Aorta (tissue), 5 donors: ENCODE measurements at regions not wholly inside any gene's neighbourhood (a gene's known extent, or its start where the extent isn't known, plus 50 kb on each side); places are given as distances from the start of the nearest gene placed in this dataset.

Experiments used
- ATAC-seq: fragments of 200-7000 bp; cut with Tn5 transposase; one replicate; pipeline ENCODE4 v1.9.1; 2022; ENCODE audit warnings: moderate library complexity; ENCODE audit not compliant: low FRiP score
- DNase-seq, 2 donors: peaks; one replicate each; pipeline ENCODE4 v3.0.0-alpha.2; 2020
- H3K27ac ChIP-seq, 2 donors: one replicate each; pipeline ENCODE4 v1.5.1; 2013; ENCODE audit warnings: low read length in 2 of 2, mild to moderate bottlenecking in 2 of 2, moderate library complexity in 2 of 2, control low read depth in 1 of 2, inconsistent platforms in 1 of 2, low read depth in 1 of 2
- H3K27me3 ChIP-seq, 2 donors: one replicate each; pipeline ENCODE4 v1.6.1; 2013; ENCODE audit warnings: control low read depth in 1 of 2, low read length in 1 of 2, mild to moderate bottlenecking in 1 of 2, moderate library complexity in 1 of 2; ENCODE audit not compliant: insufficient read depth in 2 of 2, control insufficient read depth in 1 of 2
- H3K36me3 ChIP-seq, 2 donors: one replicate each; pipeline ENCODE4 v1.6.1; 2013; ENCODE audit warnings: control low read depth in 1 of 2, low read length in 1 of 2, mild to moderate bottlenecking in 1 of 2; ENCODE audit not compliant: insufficient read depth in 2 of 2, control insufficient read depth in 1 of 2
- H3K4me1 ChIP-seq, 2 donors: one replicate each; pipeline ENCODE4 v1.6.1; 2013; ENCODE audit warnings: low read length in 2 of 2, control low read depth in 1 of 2, mild to moderate bottlenecking in 1 of 2, moderate library complexity in 1 of 2; ENCODE audit not compliant: insufficient read depth in 2 of 2, control insufficient read depth in 1 of 2
- H3K4me3 ChIP-seq, 2 donors: one replicate each; pipeline ENCODE4 v1.5.1; 2013; ENCODE audit warnings: low read length in 2 of 2, control low read depth in 1 of 2, mild to moderate bottlenecking in 1 of 2
- H3K9me3 ChIP-seq: one replicate; pipeline ENCODE4 v1.6.1; 2013; ENCODE audit warnings: mild to moderate bottlenecking, low read length; ENCODE audit not compliant: control insufficient read depth
- WGBS, 2 donors: extraction: QIAGEN DNeasy Blood & Tissue Kit; methylation state at CpG; one replicate each; pipeline ENCODE4 v1.1.7; 2013; 5-methylcytosine and 5-hydroxymethylcytosine counted together
- intact Hi-C, 2 donors: fragments of 100-400 bp; cut with DNase I; formaldehyde crosslinking; loops; one replicate each; pipeline versions ENCODE4 v1.14.2 to v1.15.0; 2022
- donor health status: healthy with polysubstance abuse.
- donor health status: Bipolar disorder and iron deficiency.
- donor health status: DM: no; HTN: no; CAD: no.
- donor health status: DM: no; HTN: no; CAD: no.
- donor health status: DM: yes; HTN: yes; CAD: no.

- no peaks in the 10 kb centered on the region for H3K36me3 ChIP-seq
- no peak overlapping the region for H3K27ac ChIP-seq
- intact Hi-C loops: no loop called here
- DNase-seq (no peak), ATAC-seq (no peak)
- no peaks in the 10 kb centered on the region for H3K9me3 ChIP-seq
- H3K4me1 ChIP-seq: no peaks in the 10 kb centered on the region
- H3K4me3 ChIP-seq: no peak overlapping the region
- no peaks in the 10 kb centered on the region for H3K27me3 ChIP-seq
These were observed 63.8 kb upstream of the SLC4A4 start for GRCh38 chr4:71275004-71275403.

GRCh38 chr4:71275570-71275969 lies 63.2 kb upstream of the SLC4A4 start:
- ATAC-seq (no peak), DNase-seq (no peak)
- WGBS, 2 donors: 41 to 47% methylated on average over 4 of the region's 4 CpGs

GRCh38 chr4:71277353-71277752 lies 61.5 kb upstream of the SLC4A4 start:
- WGBS, 2 donors: 92 to 93% methylated on average over 1 of the region's 1 CpG
- Histone ChIP-seq H3K27me3 (no peaks in the 10 kb centered on the region), H3K4me3 (no peak overlapping the region), H3K36me3 (no peaks in the 10 kb centered on the region), H3K4me1 (no peaks in the 10 kb centered on the region), H3K27ac (no peak overlapping the region), H3K9me3 (no peaks in the 10 kb centered on the region)
- no peak for DNase-seq
- no peak for ATAC-seq
- intact Hi-C loops: no loop called here

More at GRCh38 chr4:71275570-71275969, 63.2 kb upstream of the SLC4A4 start:
- H3K27ac ChIP-seq: no peak overlapping the region
- H3K4me3 ChIP-seq: no peak overlapping the region
- H3K9me3 ChIP-seq: no peaks in the 10 kb centered on the region
- H3K27me3 ChIP-seq: no peaks in the 10 kb centered on the region
- no peaks in the 10 kb centered on the region for H3K36me3 ChIP-seq
- intact Hi-C loops: no loop called here
- no peaks in the 10 kb centered on the region for H3K4me1 ChIP-seq

- intact Hi-C loops: no loop called here
- no peaks in the 10 kb centered on the region for H3K9me3 ChIP-seq
- DNase-seq (no peak), ATAC-seq (no peak)
- H3K4me3 ChIP-seq: no peak overlapping the region
- H3K4me1 ChIP-seq: no peaks in the 10 kb centered on the region
- no peaks in the 10 kb centered on the region for H3K36me3 ChIP-seq
- H3K27me3 ChIP-seq: no peaks in the 10 kb centered on the region
- no peak overlapping the region for H3K27ac ChIP-seq
- WGBS, 2 donors: 51 to 55% methylated on average over 2 of the region's 2 CpGs
These were observed 55.1 kb upstream of the SLC4A4 start for GRCh38 chr4:71283642-71284257.

- DNase-seq: no peak
- ATAC-seq: no peak
- H3K27me3 ChIP-seq: no peaks in the 10 kb centered on the region
- H3K4me3 ChIP-seq: no peak overlapping the region
- intact Hi-C loops: no loop called here
- H3K27ac ChIP-seq: no peak overlapping the region
- no peaks in the 10 kb centered on the region for H3K4me1 ChIP-seq
- no peaks in the 10 kb centered on the region for H3K36me3 ChIP-seq
- WGBS, 2 donors: 56 to 61% methylated on average over 2 of the region's 2 CpGs
- no peaks in the 10 kb centered on the region for H3K9me3 ChIP-seq
These were observed 51.5 kb upstream of the SLC4A4 start for GRCh38 chr4:71287305-71287704.

- no peaks in the 10 kb centered on the region for H3K9me3 ChIP-seq
- no peak overlapping the region for H3K4me3 ChIP-seq
- intact Hi-C loops: no loop called here
- H3K36me3 ChIP-seq: no peaks in the 10 kb centered on the region
- H3K4me1 ChIP-seq: no peaks in the 10 kb centered on the region
- no peaks in the 10 kb centered on the region for H3K27me3 ChIP-seq
- no peak overlapping the region for H3K27ac ChIP-seq
- ATAC-seq (no peak), DNase-seq (no peak)
These were observed 49.9 kb upstream of the SLC4A4 start for GRCh38 chr4:71288875-71289274.
